ENCODE measurements at regions not wholly inside any gene's neighbourhood (a gene's known extent, or its start where the extent isn't known, plus 50 kb on each side); places are given as distances from the start of the nearest gene placed in this dataset.

GRCh38 chr15:96424674-96425073, 94.2 kb downstream of the NR2F2 start:
- TF ChIP-seq CTCF (IDR thresholded peaks at IDR 0.05; ENCODE audit: unreplicated experiment): no peak
- no TSS peak for BruUV-seq (replicated peaks)
- Mint-ChIP-seq H3K27me3 (ENCODE audit: unreplicated experiment) (no peaks in the 10 kb centered on the region), H3K27ac (ENCODE audit: unreplicated experiment) (no peak overlapping the region), H3K36me3 (ENCODE audit: insufficient read depth, unreplicated experiment) (peaks cover 9% of the 10 kb centered on the region), H3K9me3 (ENCODE audit: low read depth, unreplicated experiment) (no peaks in the 10 kb centered on the region), H3K4me1 (ENCODE audit: low read depth, unreplicated experiment) (peaks cover 25% of the 10 kb centered on the region), H3K4me3 (ENCODE audit: low read depth, unreplicated experiment) (no peak overlapping the region)
- CTCF ChIA-PET: no interaction called here
- DNase-seq: no peak
- intact Hi-C loops (cut with micrococcal nuclease; ENCODE audit: unreplicated experiment): loop anchor here (5.0 kb wide), 1 partner anchor 33 kb away; no protein-coding TSS in a partner anchor

GRCh38 chr15:96428742-96429141, 98.2 kb downstream of the NR2F2 start:
- no peak overlapping the region for H3K4me3 Mint-ChIP-seq (ENCODE audit: low read depth, unreplicated experiment)
- TF ChIP-seq CTCF (IDR thresholded peaks at IDR 0.05; ENCODE audit: unreplicated experiment): no peak
- no peak for DNase-seq
- H3K27ac Mint-ChIP-seq (ENCODE audit: unreplicated experiment): no peak overlapping the region
- no peaks in the 10 kb centered on the region for H3K9me3 Mint-ChIP-seq (ENCODE audit: low read depth, unreplicated experiment)
- H3K36me3 Mint-ChIP-seq (ENCODE audit: insufficient read depth, unreplicated experiment): no peaks in the 10 kb centered on the region
- H3K4me1 Mint-ChIP-seq (ENCODE audit: low read depth, unreplicated experiment): peaks cover 9% of the 10 kb centered on the region
- intact Hi-C loops (cut with micrococcal nuclease; ENCODE audit: unreplicated experiment): no loop called here
- no TSS peak for BruUV-seq (replicated peaks)
- CTCF ChIA-PET: interaction anchor here (0.6 to 2.1 kb wide), 2 partner anchors 11 to 144 kb away, joined by 3 to 8 read pairs; no protein-coding TSS in a partner anchor
- H3K27me3 Mint-ChIP-seq (ENCODE audit: unreplicated experiment): no peaks in the 10 kb centered on the region

GRCh38 chr15:96431786-96432185, 101.3 kb downstream of the NR2F2 start:
- no peak overlapping the region for H3K27ac Mint-ChIP-seq (ENCODE audit: unreplicated experiment)
- H3K4me3 Mint-ChIP-seq (ENCODE audit: low read depth, unreplicated experiment): no peak overlapping the region
- CTCF ChIA-PET: no interaction called here
- intact Hi-C loops (cut with micrococcal nuclease; ENCODE audit: unreplicated experiment): no loop called here
- H3K27me3 Mint-ChIP-seq (ENCODE audit: unreplicated experiment): no peaks in the 10 kb centered on the region
- no TSS peak for BruUV-seq (replicated peaks)
- no peak for TF ChIP-seq CTCF (IDR thresholded peaks at IDR 0.05; ENCODE audit: unreplicated experiment)
- no peak for DNase-seq
- H3K9me3 Mint-ChIP-seq (ENCODE audit: low read depth, unreplicated experiment): no peaks in the 10 kb centered on the region
- peaks cover 18% of the 10 kb centered on the region for H3K4me1 Mint-ChIP-seq (ENCODE audit: low read depth, unreplicated experiment)
- H3K36me3 Mint-ChIP-seq (ENCODE audit: insufficient read depth, unreplicated experiment): no peaks in the 10 kb centered on the region

GRCh38 chr15:96435022-96435421, 104.5 kb downstream of the NR2F2 start:
- H3K4me1 Mint-ChIP-seq (ENCODE audit: low read depth, unreplicated experiment): peaks cover 18% of the 10 kb centered on the region
- H3K36me3 Mint-ChIP-seq (ENCODE audit: insufficient read depth, unreplicated experiment): no peaks in the 10 kb centered on the region
- CTCF ChIA-PET: interaction anchor here (0.9 to 1.3 kb wide), 2 partner anchors 17 to 23 kb away, joined by 3 read pairs; no protein-coding TSS in a partner anchor
- H3K27ac Mint-ChIP-seq (ENCODE audit: unreplicated experiment): peak overlapping the region; percentile 23
- H3K9me3 Mint-ChIP-seq (ENCODE audit: low read depth, unreplicated experiment): no peaks in the 10 kb centered on the region
- DNase-seq: no peak
- no peak overlapping the region for H3K4me3 Mint-ChIP-seq (ENCODE audit: low read depth, unreplicated experiment)
- no peaks in the 10 kb centered on the region for H3K27me3 Mint-ChIP-seq (ENCODE audit: unreplicated experiment)
- intact Hi-C loops (cut with micrococcal nuclease; ENCODE audit: unreplicated experiment): no loop called here
- BruUV-seq (replicated peaks): no TSS peak
- no peak for TF ChIP-seq CTCF (IDR thresholded peaks at IDR 0.05; ENCODE audit: unreplicated experiment)

All from Calu3 (cell line).